Lower lobe of right lung (tissue), 2 donors: ENCODE measurements at regions not wholly inside any gene's neighbourhood (a gene's known extent, or its start where the extent isn't known, plus 50 kb on each side); places are given as distances from the start of the nearest gene placed in this dataset.

Source experiments
- ATAC-seq, 2 donors: fragments of 200-7000 bp; cut with Tn5 transposase; one replicate each; pipeline ENCODE4 v1.9.1; 2020 to 2022; ENCODE audit warnings: mild to moderate bottlenecking in 2 of 2, moderate library complexity in 2 of 2
- DNase-seq: peaks from one replicate; pipeline ENCODE4 v3.0.0-alpha.2; 2020
- H3K27ac ChIP-seq: fragments of 200-600 bp; one replicate; pipeline ENCODE4 v1.8.0; 2022
- H3K27me3 ChIP-seq: fragments of 200-600 bp; one replicate; pipeline ENCODE4 v1.8.0; 2022; ENCODE audit warnings: low read depth
- H3K36me3 ChIP-seq: fragments of 200-600 bp; one replicate; pipeline ENCODE4 v1.8.0; 2022; ENCODE audit warnings: mild to moderate bottlenecking
- H3K4me1 ChIP-seq: fragments of 200-600 bp; one replicate; pipeline ENCODE4 v1.8.0; 2022
- H3K4me3 ChIP-seq: fragments of 200-600 bp; one replicate; pipeline ENCODE4 v1.8.0; 2022; ENCODE audit warnings: mild to moderate bottlenecking
- H3K9me3 ChIP-seq: fragments of 200-600 bp; one replicate; pipeline ENCODE4 v1.8.0; 2022
- CTCF ChIP-seq: fragments of 200-600 bp; IDR thresholded peaks from one replicate; pipeline ENCODE4 v1.8.0; 2022; ENCODE audit warnings: antibody characterized with exemption, mild to moderate bottlenecking
- intact Hi-C: fragments of 100-400 bp; cut with DNase I; formaldehyde crosslinking; loops from one replicate; pipeline ENCODE4 v1.11.0; 2022
- donor health status: DM: no; HTN: yes; CAD: no; lungs with severe emphysema.

- no peaks in the 10 kb centered on the region for H3K36me3 ChIP-seq
- ATAC-seq (no peak), DNase-seq (no peak)
- no peak overlapping the region for H3K4me3 ChIP-seq
- no peak overlapping the region for H3K27ac ChIP-seq
- no peak for TF ChIP-seq CTCF
- intact Hi-C loops = no loop called here
- H3K4me1 ChIP-seq = no peaks in the 10 kb centered on the region
- no peaks in the 10 kb centered on the region for H3K27me3 ChIP-seq
- no peaks in the 10 kb centered on the region for H3K9me3 ChIP-seq
Observed at GRCh38 chr3:74535281-74535680, 79.2 kb downstream of the CNTN3 start.

- Histone ChIP-seq H3K4me1 (no peaks in the 10 kb centered on the region), H3K27ac (no peak overlapping the region), H3K27me3 (no peaks in the 10 kb centered on the region), H3K36me3 (no peaks in the 10 kb centered on the region), H3K4me3 (no peak overlapping the region), H3K9me3 (no peaks in the 10 kb centered on the region)
- TF ChIP-seq CTCF = no peak
- intact Hi-C loops = no loop called here
- ATAC-seq = no peak
- no peak for DNase-seq
Observed at GRCh38 chr3:74534611-74535010, 79.8 kb downstream of the CNTN3 start.

GRCh38 chr3:74532446-74532845 is 82.0 kb downstream of the CNTN3 start:
- TF ChIP-seq CTCF = no peak
- no peaks in the 10 kb centered on the region for H3K9me3 ChIP-seq
- H3K4me3 ChIP-seq = no peak overlapping the region
- no peak overlapping the region for H3K27ac ChIP-seq
- H3K27me3 ChIP-seq = no peaks in the 10 kb centered on the region
- H3K36me3 ChIP-seq = no peaks in the 10 kb centered on the region
- DNase-seq = no peak
- no peak for ATAC-seq
- no peaks in the 10 kb centered on the region for H3K4me1 ChIP-seq
- intact Hi-C loops = no loop called here

GRCh38 chr3:74531491-74531890 is 83.0 kb downstream of the CNTN3 start:
- no peak overlapping the region for H3K4me3 ChIP-seq
- no peak overlapping the region for H3K27ac ChIP-seq
- TF ChIP-seq CTCF = no peak
- ATAC-seq (no peak), DNase-seq (no peak)
- no peaks in the 10 kb centered on the region for H3K27me3 ChIP-seq
- no peaks in the 10 kb centered on the region for H3K36me3 ChIP-seq
- intact Hi-C loops = no loop called here
- H3K9me3 ChIP-seq = no peaks in the 10 kb centered on the region
- H3K4me1 ChIP-seq = no peaks in the 10 kb centered on the region

GRCh38 chr3:74529145-74529544 is 85.3 kb downstream of the CNTN3 start:
- H3K4me1 ChIP-seq = no peaks in the 10 kb centered on the region
- no peak for ATAC-seq
- H3K36me3 ChIP-seq = no peaks in the 10 kb centered on the region
- no peaks in the 10 kb centered on the region for H3K9me3 ChIP-seq
- H3K4me3 ChIP-seq = no peak overlapping the region
- no peak overlapping the region for H3K27ac ChIP-seq
- intact Hi-C loops = no loop called here
- no peaks in the 10 kb centered on the region for H3K27me3 ChIP-seq
- no peak for TF ChIP-seq CTCF
- no peak for DNase-seq

GRCh38 chr3:74527566-74527965 is 86.9 kb downstream of the CNTN3 start:
- TF ChIP-seq CTCF = no peak
- H3K27ac ChIP-seq = no peak overlapping the region
- intact Hi-C loops = no loop called here
- no peaks in the 10 kb centered on the region for H3K9me3 ChIP-seq
- H3K4me3 ChIP-seq = no peak overlapping the region
- DNase-seq (no peak), ATAC-seq (no peak)
- no peaks in the 10 kb centered on the region for H3K27me3 ChIP-seq
- no peaks in the 10 kb centered on the region for H3K36me3 ChIP-seq
- no peaks in the 10 kb centered on the region for H3K4me1 ChIP-seq
